Panc1 (cell line): ENCODE measurements at regions not wholly inside any gene's neighbourhood (a gene's known extent, or its start where the extent isn't known, plus 50 kb on each side); places are given as distances from the start of the nearest gene placed in this dataset.

Source experiments
- CTCF ChIP-seq: fragments of 450-650 bp; IDR thresholded peaks from 2 replicates; pipeline ENCODE4 v1.5.1; 2017; ENCODE audit warnings: mild to moderate bottlenecking
- POLR2AphosphoS5 ChIP-seq: IDR thresholded peaks from 2 replicates; pipeline ENCODE4 v1.6.1; 2012; ENCODE audit warnings: mild to moderate bottlenecking, low read depth, low read length, moderate library complexity
- REST ChIP-seq, 2 experiments: IDR thresholded peaks; 2 replicates each; pipeline ENCODE4 v1.6.1; 2011 to 2012; ENCODE audit warnings: low read depth in 2 of 2, control low read depth in 1 of 2, low read length in 1 of 2, mild to moderate bottlenecking in 1 of 2, moderate library complexity in 1 of 2; ENCODE audit not compliant: insufficient read depth in 1 of 2

- TF ChIP-seq CTCF, result no peak
- no peak for TF ChIP-seq REST (IDR thresholded peaks at IDR 0.05; ENCODE audit: insufficient read depth in 1 of 2, low read depth in 2 of 2, low read length in 1 of 2)
- TF ChIP-seq POLR2AphosphoS5, result no peak
Observed at GRCh38 chr7:119706608-119707007, 566.4 kb upstream of the KCND2 start.
